Stimulated activated CD4-positive, alpha-beta T cell treated with anti-CD3 and anti-CD28 coated beads, Interleukin-12 subunit alpha, Interleukin-12 subunit beta, amount 100 ng/mL, for 24 hours (primary cell): ENCODE measurements at regions not wholly inside any gene's neighbourhood (a gene's known extent, or its start where the extent isn't known, plus 50 kb on each side); places are given as distances from the start of the nearest gene placed in this dataset.

Experiments
- DNase-seq, 2 experiments: peaks; one replicate each; pipeline ENCODE4 v3.0.0-alpha.2; 2020; ENCODE audit warnings: low read depth in 2 of 2

- DNase-seq: no peak
These were observed 192.6 kb upstream of the CARD18 start for GRCh38 chr11:105332171-105332570.

GRCh38 chr11:105328061-105328460, 188.5 kb upstream of the CARD18 start:
- DNase-seq: no peak

- DNase-seq: no peak
These were observed 184.6 kb upstream of the CARD18 start for GRCh38 chr11:105324156-105324555.

- DNase-seq: no peak
These were observed 182.1 kb upstream of the CARD18 start for GRCh38 chr11:105321696-105322095.

- DNase-seq: no peak
These were observed 175.7 kb upstream of the CARD18 start for GRCh38 chr11:105315287-105315686.

- DNase-seq: no peak
These were observed 172.7 kb upstream of the CARD18 start for GRCh38 chr11:105312266-105312665.

- no peak for DNase-seq
These were observed 159.1 kb upstream of the CARD18 start for GRCh38 chr11:105298630-105299029.

GRCh38 chr11:105298174-105298573, 158.6 kb upstream of the CARD18 start:
- DNase-seq: no peak

GRCh38 chr11:105297463-105297862, 157.9 kb upstream of the CARD18 start:
- DNase-seq: no peak

- no peak for DNase-seq
These were observed 157.2 kb upstream of the CARD18 start for GRCh38 chr11:105296806-105297205.

GRCh38 chr11:105296386-105296785, 156.8 kb upstream of the CARD18 start:
- no peak for DNase-seq

- DNase-seq: no peak
These were observed 143.1 kb upstream of the CARD18 start for GRCh38 chr11:105282658-105283057.

GRCh38 chr11:105274631-105275030, 135.1 kb upstream of the CARD18 start:
- DNase-seq: no peak

GRCh38 chr11:105273660-105274280, 134.2 kb upstream of the CARD18 start:
- no peak for DNase-seq

- DNase-seq: no peak
These were observed 130.3 kb upstream of the CARD18 start for GRCh38 chr11:105269862-105270261.

- DNase-seq: no peak
These were observed 129.0 kb upstream of the CARD18 start for GRCh38 chr11:105268404-105269062.

- no peak for DNase-seq
These were observed 126.3 kb upstream of the CARD18 start for GRCh38 chr11:105265845-105266244.

- DNase-seq: no peak
These were observed 121.4 kb upstream of the CARD18 start for GRCh38 chr11:105260976-105261375.

- DNase-seq: no peak
These were observed 106.3 kb upstream of the CARD18 start for GRCh38 chr11:105245781-105246315.

- no peak for DNase-seq
These were observed 104.7 kb upstream of the CARD18 start for GRCh38 chr11:105244160-105244825.

GRCh38 chr11:105241136-105241535, 101.6 kb upstream of the CARD18 start:
- no peak for DNase-seq

GRCh38 chr11:105236664-105237063, 97.1 kb upstream of the CARD18 start:
- DNase-seq: no peak

GRCh38 chr11:105233285-105233684, 93.7 kb upstream of the CARD18 start:
- DNase-seq: no peak
